Calu3 (cell line): ENCODE measurements at regions not wholly inside any gene's neighbourhood (a gene's known extent, or its start where the extent isn't known, plus 50 kb on each side); places are given as distances from the start of the nearest gene placed in this dataset.

Source experiments
- BruUV-seq: library from RNA; stranded (reverse); fragments of 400-500 nt; replicated peaks from 2 replicates; lab custom pipeline; 2021; lab: Mats Ljungman, UMichigan
- CTCF ChIA-PET: fragments of 300-600 bp; sonication (Branson Sonifier 250); formaldehyde crosslinking; loops from one replicate; lab custom pipeline; 2022; ENCODE audit warnings: antibody characterized with exemption; lab: Charles Lee
- DNase-seq: peaks from one replicate; pipeline ENCODE4 v3.0.0; 2022
- H3K27ac Mint-ChIP-seq: one replicate; pipeline ENCODE4 v1.8.0; 2022; ENCODE audit warnings: mixed read lengths; ENCODE audit not compliant: unreplicated experiment
- H3K27me3 Mint-ChIP-seq: one replicate; pipeline ENCODE4 v1.8.0; 2022; ENCODE audit warnings: mixed read lengths; ENCODE audit not compliant: unreplicated experiment
- H3K36me3 Mint-ChIP-seq: one replicate; pipeline ENCODE4 v1.8.0; 2022; ENCODE audit warnings: mild to moderate bottlenecking, moderate library complexity, mixed read lengths; ENCODE audit not compliant: insufficient read depth, unreplicated experiment
- H3K4me1 Mint-ChIP-seq: one replicate; pipeline ENCODE4 v1.8.0; 2022; ENCODE audit warnings: mild to moderate bottlenecking, low read depth, mixed read lengths; ENCODE audit not compliant: unreplicated experiment
- H3K4me3 Mint-ChIP-seq: one replicate; pipeline ENCODE4 v1.8.0; 2022; ENCODE audit warnings: mild to moderate bottlenecking, low read depth, moderate library complexity, mixed read lengths; ENCODE audit not compliant: unreplicated experiment
- H3K9me3 Mint-ChIP-seq: one replicate; pipeline ENCODE4 v1.8.0; 2022; ENCODE audit warnings: low read depth, mixed read lengths; ENCODE audit not compliant: unreplicated experiment
- intact Hi-C: fragments of 100-400 bp; cut with micrococcal nuclease; formaldehyde crosslinking; loops from one replicate; pipeline ENCODE4 v1.10.0; 2022; ENCODE audit not compliant: unreplicated experiment
- TF ChIP-seq, protein P1 (sequence below): fragments of 200-600 bp; IDR thresholded peaks from one replicate; pipeline ENCODE4 v1.8.0; 2022; ENCODE audit warnings: antibody characterized with exemption; ENCODE audit not compliant: unreplicated experiment

DNA sequence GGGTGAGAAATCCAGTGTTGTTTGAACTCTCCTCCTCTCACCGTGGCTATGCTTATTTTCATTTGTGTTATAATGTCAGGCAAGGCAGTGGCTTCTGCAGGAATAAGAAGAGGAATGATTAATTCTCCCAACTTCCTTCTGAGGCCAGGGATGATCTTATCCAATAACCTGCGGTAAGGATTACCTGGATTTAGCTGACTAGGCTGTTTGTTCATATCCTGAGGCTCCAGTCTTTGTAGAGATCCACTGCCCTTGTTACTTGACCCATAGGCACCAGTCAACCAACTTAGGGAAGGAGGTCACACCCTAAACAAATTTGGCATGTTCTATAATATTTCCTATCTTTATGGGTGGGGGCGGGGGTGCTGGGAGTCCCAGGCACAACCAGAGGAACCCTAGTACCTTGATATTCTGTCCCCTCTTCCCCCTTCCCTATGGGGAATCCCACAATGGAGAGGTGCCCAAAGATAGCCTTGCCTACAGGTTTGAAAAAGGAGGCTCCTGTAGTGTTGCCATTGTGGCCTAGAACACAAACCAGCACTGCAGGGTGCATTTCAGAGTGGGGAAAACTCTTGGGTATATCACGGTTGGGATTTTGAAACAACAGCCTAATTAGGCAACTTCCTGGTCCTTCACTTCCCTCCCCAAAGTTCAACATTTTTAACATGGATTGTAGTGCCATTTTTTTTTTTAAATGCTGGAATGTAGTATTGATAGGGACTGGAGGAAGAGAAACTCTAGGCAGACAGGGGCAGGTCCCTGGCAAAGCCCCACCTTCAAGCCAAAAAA, 977.5 kb upstream of the SPRY2 start:
- CTCF ChIA-PET, result no interaction called here
- no peaks in the 10 kb centered on the region for H3K27me3 Mint-ChIP-seq

DNA sequence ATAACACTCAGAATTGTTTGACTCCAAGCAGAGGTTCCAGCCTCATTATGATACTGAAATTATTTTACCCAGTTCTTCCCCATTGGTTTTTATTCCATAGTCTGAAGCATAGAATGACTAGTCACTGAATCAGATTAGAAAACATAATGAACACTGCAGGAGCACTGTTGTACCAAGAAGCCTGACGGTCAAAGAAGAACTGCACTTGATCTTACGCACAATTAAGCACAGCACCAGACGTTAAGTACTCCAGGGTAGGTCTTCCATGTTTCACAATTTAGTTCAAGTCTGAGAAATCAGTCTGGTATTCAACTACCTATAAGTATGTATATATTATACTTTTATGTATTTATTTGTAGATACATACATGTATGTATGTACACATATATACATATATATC, 973.5 kb upstream of the SPRY2 start:
- intact Hi-C loops, result no loop called here
- Mint-ChIP-seq H3K4me3 (no peak overlapping the region), H3K4me1 (no peaks in the 10 kb centered on the region), H3K36me3 (no peaks in the 10 kb centered on the region), H3K27me3 (no peaks in the 10 kb centered on the region), H3K9me3 (no peaks in the 10 kb centered on the region), H3K27ac (no peak overlapping the region)
- no TSS peak for BruUV-seq
- TF ChIP-seq, protein P1, sequence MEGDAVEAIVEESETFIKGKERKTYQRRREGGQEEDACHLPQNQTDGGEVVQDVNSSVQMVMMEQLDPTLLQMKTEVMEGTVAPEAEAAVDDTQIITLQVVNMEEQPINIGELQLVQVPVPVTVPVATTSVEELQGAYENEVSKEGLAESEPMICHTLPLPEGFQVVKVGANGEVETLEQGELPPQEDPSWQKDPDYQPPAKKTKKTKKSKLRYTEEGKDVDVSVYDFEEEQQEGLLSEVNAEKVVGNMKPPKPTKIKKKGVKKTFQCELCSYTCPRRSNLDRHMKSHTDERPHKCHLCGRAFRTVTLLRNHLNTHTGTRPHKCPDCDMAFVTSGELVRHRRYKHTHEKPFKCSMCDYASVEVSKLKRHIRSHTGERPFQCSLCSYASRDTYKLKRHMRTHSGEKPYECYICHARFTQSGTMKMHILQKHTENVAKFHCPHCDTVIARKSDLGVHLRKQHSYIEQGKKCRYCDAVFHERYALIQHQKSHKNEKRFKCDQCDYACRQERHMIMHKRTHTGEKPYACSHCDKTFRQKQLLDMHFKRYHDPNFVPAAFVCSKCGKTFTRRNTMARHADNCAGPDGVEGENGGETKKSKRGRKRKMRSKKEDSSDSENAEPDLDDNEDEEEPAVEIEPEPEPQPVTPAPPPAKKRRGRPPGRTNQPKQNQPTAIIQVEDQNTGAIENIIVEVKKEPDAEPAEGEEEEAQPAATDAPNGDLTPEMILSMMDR, result no peak
- CTCF ChIA-PET, result no interaction called here
- DNase-seq, result no peak

More for the DNA sequence above, 977.5 kb upstream of the SPRY2 start:
- no peaks in the 10 kb centered on the region for H3K9me3 Mint-ChIP-seq
- no TSS peak for BruUV-seq
- DNase-seq, result no peak
- H3K4me1 Mint-ChIP-seq, result no peaks in the 10 kb centered on the region
- no peak overlapping the region for H3K4me3 Mint-ChIP-seq
- intact Hi-C loops, result no loop called here
- no peaks in the 10 kb centered on the region for H3K36me3 Mint-ChIP-seq
- TF ChIP-seq, protein P1, result no peak
- H3K27ac Mint-ChIP-seq, result no peak overlapping the region

DNA sequence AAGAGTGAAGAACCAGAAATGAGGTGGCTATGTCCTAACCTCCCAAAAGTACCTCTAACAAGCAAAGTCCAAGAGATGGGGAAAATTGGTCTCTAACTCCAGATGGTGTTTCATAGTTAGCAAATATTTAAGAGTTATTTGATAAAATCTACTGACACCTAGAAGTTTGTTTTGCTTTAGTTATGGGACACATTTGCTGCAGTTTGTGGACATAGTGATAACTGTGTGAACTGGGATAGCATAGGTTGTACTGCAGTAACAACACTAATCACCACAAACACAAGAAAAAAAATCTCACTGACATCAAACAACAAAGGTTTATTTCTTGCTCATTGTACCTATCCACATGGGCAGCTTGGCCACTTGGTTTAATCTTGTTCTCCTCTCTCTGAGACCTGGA, 965.0 kb upstream of the SPRY2 start:
- Mint-ChIP-seq H3K9me3 (no peaks in the 10 kb centered on the region), H3K27me3 (no peaks in the 10 kb centered on the region), H3K4me3 (no peak overlapping the region), H3K4me1 (no peaks in the 10 kb centered on the region), H3K36me3 (no peaks in the 10 kb centered on the region), H3K27ac (no peak overlapping the region)
- intact Hi-C loops, result no loop called here
- BruUV-seq, result no TSS peak
- CTCF ChIA-PET, result no interaction called here
- TF ChIP-seq, protein P1, result no peak
- DNase-seq, result no peak

DNA sequence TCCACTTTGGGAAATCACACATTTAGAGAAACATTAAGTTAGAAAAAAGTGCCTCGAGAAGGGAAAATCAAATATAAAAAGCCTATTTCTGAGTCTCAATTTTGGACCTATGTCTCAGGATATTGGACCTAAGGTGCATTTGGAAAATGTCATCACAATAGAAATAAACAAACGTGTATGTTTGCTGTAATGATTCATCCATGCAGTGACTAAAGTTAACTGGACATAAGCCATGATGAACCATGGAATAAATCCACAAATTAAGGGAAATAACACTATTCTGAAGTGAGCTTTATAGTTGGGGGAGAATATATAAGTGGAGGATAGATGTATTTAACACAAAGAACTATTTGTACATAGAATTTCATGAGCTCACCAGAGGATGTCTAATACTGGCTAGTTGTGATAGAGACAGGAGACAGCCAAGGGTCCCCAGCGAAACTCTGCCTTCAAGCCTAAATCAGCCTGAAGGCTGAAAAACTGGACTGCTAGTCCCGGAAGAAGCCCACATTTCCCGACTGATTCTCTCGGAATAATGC, 963.3 kb upstream of the SPRY2 start:
- no peaks in the 10 kb centered on the region for H3K4me1 Mint-ChIP-seq
- no peak overlapping the region for H3K4me3 Mint-ChIP-seq
- no peaks in the 10 kb centered on the region for H3K36me3 Mint-ChIP-seq
- H3K27me3 Mint-ChIP-seq, result no peaks in the 10 kb centered on the region
- no TSS peak for BruUV-seq
- H3K9me3 Mint-ChIP-seq, result no peaks in the 10 kb centered on the region
- no peak overlapping the region for H3K27ac Mint-ChIP-seq
- no peak for DNase-seq
- CTCF ChIA-PET, result no interaction called here
- TF ChIP-seq, protein P1, result no peak
- intact Hi-C loops, result no loop called here
